HG02970 (cell line): ENCODE measurements at regions not wholly inside any gene's neighbourhood (a gene's known extent, or its start where the extent isn't known, plus 50 kb on each side); places are given as distances from the start of the nearest gene placed in this dataset.
"Not testable (repeated sequence)": the region's sequence is repeated elsewhere in the genome, so short reads cannot be mapped to it uniquely, and the experiment has no call there.

Source experiments
- ATAC-seq: cut with Tn5 transposase; IDR thresholded peaks from one replicate; pipeline ENCODE4 v1.9.1; 2021; ENCODE audit warnings: mild to moderate bottlenecking, moderate library complexity, moderate number of reproducible peaks; ENCODE audit not compliant: unreplicated experiment, low FRiP score

DNA sequence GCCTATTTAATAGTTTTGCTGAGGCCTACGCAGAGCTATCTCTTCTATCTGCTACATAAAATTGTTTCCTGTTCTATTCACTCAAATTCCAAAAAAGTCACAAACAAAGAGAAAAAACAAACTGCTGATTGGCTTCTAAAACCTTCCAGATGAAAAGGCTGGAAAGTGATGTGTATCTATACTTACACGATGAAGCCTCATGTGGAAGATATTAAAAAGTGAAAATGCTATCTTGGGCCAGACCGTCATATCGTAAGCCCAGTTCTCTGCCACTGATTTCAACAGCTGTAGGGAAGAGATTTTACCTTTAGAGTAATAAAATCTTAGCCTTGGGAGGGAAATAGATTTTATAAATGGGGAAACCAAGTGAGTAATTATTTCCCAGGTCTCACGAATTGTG lies 394.8 kb downstream of the KIF20B start:
- no peak for ATAC-seq

DNA sequence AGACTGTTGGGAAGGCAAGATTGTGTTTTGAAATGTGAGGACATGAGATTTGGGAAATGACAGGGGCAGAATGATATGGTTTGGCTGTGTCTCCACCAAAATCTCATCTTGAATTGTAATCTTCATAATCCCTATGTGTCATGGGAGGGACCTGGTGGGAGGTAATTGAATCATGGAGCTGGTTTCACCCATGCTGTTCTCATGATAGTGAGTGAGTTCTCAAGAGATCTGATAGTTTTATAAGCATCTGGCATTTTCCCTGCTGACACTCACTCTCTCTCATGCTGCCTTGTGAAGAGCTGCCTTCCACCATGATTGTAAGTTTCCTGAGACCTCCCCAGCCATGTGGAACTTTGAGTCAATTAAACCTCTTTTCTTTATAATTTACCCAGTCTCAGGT lies 406.2 kb downstream of the KIF20B start:
- ATAC-seq: not testable (repeated sequence)

DNA sequence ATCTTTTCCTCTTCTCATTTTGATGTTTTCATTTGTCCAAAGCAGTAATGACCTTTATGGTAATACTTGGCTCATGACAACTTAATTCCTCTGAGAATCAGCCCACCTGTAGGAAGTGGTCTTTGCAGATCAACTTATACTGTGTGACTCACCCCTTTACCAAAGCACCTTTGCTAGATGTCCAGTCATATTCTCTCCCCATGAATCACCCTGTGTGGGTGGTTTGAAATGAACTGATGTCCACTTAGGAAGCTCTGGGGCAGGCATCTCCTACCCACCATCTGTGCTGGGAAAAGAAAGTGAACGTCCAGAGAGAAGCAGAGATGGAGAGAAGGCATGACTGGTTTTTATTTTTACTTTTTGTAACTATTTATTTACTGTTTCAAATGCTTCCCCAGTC lies 410.3 kb downstream of the KIF20B start:
- no peak for ATAC-seq

DNA sequence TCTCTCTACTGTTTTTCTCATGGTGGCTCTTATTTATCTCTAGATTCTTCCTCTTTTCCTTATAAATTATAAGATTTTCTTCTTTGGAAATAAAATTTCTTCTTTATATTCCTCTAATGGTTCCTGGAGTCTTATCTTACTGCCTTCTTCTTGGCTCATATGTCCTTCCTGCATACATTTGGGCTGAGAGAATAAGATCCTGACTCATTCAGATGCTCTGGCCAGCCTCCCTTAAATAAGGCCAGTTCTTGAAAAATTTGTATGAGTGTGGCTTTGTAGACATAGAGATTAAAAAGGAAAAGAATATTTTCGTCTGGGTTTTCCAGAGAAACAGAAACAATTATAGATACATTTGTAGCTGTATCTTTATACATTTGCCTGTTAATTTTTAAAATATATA lies 411.3 kb downstream of the KIF20B start:
- ATAC-seq: no peak

DNA sequence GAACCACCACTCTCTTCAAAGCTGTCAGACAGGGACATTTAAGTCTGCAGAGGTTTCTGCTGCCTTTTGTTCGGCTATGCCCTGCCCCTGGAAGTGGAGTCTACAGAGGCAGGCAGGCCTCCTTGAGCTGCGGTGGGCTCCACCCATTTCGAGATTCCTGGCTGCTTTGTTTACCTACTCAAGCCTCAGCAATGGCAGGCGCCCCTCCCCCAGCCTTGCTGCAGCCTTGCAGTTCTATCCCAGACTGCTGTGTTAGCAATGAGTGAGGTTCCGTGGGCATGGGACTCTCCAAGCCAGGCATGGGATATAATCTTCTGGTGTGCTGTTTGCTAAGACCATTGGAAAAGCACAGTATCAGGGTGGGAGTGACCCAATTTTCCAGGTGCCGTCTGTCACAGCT lies 417.2 kb downstream of the KIF20B start:
- not testable (repeated sequence) for ATAC-seq

DNA sequence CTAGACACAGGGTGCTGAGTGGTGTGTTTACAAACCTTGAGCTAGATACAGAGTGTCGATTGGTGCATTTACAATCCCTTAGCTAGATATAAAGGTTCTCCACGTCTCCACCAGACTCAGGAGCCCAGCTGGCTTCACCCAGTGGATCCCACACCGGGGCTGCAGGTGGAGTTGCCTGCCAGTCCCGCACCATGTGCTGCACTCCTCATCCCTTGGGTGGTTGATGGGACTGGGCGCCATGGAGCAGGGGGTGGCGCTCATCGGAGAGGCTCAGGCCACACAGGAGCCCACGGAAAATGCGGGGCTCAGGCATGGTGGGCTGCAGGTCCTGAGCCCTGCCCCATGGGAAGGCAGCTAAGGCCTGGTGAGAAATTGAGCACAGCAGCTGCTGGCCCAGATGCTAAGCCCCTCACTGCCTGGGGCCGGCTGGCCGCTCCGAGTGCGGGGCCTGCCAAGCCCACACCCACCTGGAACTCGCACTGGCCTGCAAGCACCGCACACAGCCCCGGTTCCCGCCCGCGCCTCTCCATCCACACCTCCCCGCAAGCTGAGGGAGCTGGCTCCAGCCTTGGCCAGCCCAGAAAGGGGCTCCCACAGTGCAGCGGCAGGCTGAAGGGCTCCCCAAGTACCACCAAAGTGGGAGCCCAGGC lies 418.4 kb downstream of the KIF20B start:
- not testable (repeated sequence) for ATAC-seq

DNA sequence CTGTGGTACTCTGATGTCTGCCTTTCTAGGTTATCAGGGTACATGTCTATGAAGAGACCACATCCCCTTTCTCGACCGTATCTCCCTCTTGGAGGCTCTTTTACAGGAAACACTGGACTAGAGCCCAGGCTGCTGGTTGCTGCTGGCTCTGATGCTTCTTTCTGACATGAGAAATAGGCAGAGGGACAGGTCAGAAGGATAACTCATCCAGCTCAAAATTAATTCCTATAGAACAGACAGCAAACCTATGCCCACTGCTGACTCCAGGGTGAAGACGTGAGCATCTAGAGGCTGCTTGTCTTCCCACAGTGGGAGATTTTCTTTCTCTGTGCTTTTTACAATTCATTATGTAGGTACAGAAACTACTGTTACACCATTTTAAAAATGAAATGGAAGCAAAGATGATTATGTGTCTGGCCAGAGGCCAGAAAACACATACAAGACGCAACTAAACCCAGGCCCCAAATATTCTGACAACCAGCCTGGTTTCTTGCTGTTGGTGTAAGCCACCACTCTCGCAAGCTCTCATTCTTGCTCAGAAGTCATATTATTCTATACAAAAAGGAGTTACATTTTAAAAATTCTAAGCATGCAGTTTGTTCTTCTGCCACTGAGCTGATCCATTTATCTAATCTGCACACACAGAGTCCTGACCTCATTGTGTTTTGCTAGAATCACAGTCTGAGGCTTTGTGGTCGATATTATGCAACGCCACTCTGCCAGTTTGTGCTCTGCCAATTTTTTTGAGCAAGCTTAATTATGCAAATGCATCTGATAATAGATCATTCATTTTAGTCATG lies 424.3 kb downstream of the KIF20B start:
- no peak for ATAC-seq

DNA sequence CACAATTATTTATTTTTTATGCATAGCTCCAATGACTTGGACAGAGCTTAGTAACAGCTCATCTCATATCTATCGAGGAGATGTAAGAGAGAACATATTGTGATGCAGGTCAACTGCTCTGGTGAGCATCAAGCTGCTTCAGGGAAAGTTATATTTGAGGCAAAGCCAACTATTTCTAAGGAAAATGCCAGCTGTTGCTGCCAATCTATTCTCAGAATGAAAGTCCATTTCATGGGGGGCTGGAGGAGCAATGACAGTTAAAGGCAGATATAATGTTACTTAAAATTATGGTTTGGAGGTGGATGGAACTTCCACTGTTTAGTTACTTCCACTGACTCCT lies 424.8 kb downstream of the KIF20B start:
- no peak for ATAC-seq

DNA sequence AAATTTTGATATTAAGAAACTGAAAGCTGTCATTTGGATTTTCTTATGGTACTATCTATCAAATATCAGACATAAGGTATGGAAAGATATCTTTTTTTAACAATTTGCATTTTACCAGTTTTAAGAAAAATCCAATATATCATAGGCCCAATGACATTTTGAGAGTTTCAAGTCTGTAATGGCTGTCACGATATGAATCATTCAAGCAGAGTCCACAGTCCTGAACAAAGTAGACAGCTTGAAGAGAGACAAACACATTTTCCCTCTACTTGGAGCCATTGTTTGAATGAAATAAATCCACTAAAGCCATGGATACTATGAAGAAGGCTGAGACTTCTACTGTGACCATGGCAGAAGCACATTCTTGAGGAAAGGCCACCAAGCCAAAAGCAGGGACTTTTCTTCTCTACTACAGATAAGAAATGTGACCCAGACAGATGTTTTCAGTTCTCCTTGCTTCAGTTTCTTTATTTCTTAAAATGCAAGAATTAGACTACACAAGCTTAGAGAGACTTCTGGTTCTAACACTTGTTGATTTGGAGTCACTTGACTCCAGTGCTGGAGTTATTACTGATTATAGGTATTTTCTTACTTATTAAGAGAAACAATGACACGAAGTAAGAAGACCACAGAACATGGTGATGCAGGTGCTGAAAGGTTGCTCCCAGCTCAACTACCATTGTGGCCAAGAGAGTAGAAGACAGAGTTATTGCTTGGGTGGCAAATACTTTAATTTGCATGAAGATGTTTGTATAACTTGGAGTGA lies 429.1 kb downstream of the KIF20B start:
- no peak for ATAC-seq

DNA sequence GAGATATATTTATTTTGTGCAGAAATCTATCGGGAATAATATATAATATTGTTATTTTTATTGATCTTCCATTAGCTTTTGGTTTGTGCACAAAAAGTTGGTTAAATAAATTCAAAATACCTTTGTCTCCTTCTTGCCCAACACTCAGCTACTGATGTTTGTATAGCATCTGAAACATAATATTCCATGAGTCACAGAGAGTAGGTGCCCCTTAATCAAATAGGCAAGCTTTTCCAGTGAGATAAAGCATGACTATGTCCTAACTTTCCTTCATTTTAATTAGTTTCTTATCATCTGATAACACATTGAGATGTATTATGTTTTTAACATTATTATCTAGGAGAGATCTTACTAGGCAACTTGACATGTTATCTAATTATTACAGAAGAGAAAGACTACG lies 432.2 kb downstream of the KIF20B start:
- no peak for ATAC-seq

DNA sequence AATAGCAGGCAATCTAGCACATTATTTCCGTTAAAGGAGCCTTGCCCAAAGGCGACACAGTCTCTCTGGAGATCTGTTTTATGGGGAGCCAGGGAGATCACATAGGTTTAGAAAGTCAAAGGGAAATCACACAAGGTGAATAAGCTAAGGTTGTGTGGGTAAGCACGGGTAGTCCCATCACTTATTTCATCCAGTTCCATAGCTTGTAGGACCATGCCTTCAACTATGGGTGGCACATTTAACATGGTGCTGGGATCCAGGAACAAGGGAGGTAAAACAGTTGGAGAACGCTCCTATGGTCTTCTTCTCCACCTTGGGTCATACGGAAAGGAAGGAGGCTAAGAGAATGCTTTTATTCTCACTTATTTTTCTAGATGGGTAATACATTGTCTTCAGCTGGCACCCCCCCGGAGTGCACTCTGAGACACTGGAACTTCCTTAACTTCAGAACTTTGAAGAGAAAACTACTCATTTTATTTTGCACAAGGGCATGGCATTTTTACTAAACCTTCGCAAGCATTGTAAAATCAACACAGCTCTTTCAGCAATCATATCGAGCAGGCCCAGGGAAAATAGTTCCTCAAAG lies 435.4 kb downstream of the KIF20B start:
- no peak for ATAC-seq

DNA sequence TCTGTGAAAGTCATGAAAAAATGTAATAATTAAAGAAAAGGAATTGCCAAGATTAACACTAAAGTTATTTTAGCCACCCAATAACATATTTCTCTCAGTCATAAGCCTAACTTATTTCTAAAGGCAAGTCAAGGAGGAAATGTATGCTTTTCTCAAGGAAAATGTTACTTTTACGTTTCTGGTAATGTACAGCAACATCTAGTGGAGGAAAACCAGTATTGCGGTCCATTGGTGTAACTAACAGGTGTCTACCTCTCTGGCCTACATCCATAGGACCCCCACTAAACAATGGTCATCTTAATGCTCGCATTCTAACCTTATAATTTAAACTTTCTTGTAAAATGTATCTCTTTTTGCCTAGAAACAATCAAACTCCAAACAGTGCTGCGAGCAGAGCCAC lies 437.5 kb downstream of the KIF20B start:
- no peak for ATAC-seq

DNA sequence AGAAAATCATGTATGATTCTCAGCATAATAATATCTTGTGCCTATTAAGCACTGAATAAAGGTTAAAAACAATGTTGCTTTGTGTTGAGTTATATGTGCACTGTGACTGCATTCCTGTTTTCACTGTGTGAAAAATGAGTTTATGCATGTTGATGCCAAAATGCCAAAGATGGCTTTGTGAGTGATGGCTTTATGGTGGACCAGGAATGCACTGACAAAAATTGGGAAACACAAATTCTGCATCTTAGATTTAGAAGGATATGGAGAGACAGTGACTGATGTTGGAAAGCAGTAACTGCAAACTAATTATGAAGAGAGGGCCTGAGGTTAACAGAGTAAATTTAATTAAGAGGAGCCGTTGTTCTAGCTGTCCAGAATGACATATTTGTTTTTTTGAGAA lies 440.4 kb downstream of the KIF20B start:
- ATAC-seq: no peak

DNA sequence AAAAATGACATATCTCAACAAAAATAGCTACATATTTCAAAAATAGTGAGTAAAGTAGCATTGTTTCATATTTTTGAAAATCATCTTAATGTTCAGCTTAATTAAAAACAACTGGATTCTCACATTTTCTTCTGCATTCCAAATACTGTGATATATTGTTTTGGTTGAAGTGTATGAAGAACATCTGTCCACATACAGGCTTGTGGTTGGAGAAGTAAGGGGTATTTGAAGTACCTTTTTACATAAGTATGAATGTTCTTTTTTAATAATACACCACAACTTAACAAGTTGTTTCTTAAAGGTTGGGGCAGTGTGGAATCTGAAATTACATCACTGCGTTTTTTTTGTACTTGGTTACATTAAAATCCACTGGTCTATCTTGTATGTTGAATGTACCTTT lies 442.5 kb downstream of the KIF20B start:
- no peak for ATAC-seq

DNA sequence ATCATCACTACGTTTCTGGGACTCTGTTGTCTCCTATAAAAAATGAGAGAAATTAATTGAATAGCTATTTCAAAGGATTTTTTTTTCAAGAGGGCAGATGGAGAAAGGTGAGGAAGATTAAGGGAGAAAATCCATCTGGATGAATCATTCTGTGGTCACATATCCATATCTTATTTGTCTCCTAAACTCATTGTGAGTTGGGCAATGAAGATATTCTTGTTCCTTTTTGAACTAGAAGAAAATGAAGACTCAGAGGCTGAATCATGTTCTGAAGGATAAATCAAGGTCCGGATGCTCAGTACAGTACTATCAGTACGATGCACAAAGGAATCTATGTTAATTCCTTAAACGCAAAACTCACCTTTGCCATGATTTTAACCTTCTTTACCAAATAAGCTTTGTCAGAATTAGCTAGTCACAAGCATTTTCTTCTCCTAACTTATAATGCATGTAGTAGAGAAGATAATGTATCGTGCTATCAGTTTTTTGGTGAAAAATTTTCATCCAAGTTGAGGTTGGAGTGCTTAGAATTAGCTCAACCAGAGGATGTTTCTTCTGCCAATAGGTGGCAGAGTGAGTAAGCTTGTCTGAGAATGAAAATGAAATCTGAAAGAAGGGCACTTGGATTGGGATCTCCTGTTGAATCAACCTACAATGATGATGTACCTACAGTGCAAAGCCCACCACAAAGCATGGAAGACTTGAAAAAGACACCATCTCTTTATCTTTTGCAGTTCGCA lies 446.9 kb downstream of the KIF20B start:
- no peak for ATAC-seq

DNA sequence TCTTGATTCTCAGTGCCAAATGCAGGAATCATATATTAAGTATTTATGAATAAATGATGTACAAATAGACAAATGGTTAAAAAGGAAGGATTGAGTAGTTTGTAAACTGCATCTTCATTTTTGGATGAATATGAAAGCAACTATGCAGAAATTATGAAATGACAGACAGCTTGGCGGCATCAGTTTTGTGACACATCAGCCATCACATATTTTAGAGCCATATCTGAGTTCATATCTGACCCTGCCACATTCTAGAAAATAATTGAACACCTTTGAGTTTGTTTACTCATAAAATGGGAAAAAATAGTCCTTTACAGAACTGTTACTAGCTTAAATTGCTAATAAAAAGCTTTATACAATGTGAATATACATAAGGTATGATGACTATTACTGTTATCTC lies 448.2 kb downstream of the KIF20B start:
- no peak for ATAC-seq

DNA sequence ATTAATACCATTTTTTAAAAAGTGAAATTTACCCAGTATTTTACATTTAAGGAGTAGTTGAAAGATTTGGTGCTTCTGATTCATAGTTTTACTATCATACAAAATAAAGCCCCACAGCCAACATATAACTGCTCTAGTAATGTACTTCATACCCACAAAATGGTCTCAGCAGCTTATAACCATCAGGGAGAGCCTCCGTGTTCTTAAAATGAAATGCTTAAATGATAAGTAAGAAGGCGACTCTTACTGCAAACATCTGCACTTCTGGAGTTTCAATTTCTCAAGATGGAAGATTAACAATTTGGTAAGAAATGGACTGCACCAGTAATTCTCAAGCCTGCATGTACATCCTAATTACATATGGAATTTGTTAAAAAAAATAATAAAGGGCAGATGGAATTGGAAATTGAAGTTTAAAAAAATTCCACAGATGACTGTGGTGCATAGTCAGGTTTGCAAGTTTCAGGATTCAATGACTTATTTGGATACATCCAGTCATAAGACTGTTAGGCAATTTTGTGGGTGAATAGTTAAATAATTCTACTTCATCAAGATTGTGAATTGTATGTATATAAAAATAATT lies 461.0 kb downstream of the KIF20B start:
- ATAC-seq: no peak

DNA sequence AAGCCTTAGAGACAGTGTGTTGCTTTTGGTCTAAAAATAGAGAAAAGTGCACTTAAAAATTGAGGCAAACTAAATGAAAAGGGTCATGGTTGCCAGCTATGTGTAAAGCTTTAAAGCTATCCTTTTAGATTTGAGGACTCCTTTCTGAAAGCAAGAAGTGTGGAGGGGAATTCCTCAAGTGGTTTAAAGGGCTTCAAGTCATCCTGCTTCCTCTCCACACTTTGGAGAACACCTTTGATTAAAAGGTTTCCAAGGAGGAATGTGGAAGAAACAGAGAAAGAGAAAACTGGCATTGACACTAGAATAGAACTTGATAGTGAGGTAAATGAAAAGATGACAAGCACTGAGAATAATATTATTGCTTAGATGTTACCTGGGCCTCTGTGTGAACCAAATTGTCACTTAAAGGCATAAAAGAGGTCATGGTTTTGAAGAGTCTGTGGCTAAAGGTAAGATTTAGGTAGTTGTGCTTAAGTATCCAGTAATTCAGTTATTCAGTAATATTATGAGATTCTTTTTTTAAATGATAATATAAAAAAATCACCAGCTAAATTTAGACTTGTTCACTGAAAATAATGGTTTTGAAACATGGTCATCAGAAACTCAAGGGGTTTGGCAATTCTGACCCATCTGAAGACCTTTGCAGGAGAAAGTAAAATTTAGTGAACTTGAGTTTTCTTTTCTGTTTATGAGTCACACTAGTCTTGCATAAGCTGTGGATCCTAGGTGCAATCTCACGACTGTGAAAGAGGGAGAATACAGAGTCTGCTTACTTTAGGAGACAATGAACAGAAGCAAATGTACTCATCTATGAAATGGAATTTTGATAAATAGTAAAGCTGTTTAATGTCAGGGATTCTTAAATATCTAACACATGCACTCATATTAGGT lies 466.0 kb downstream of the KIF20B start:
- no peak for ATAC-seq

DNA sequence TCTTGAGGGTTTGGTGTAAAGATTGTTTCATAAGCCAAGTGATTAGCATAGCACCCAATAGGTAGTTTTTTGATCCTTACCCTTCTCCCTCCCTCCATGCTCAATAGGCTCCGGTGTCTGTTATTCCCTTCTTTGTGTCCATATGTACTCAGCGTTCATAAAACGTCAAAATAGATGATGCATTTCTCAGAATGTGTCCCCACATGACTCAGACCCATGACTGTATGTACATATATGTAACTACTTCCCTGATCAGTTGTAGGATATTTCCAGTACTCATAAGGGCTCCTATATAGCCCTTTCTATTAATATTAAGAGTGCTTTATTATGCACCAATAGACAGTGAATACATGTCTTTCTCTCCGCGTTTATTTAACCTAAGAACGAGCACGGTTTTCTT lies 466.9 kb downstream of the KIF20B start:
- ATAC-seq: no peak
